ENCODE measurements at regions not wholly inside any gene's neighbourhood (a gene's known extent, or its start where the extent isn't known, plus 50 kb on each side); places are given as distances from the start of the nearest gene placed in this dataset.

GRCh38 chr6:94721459-94721858 lies 855.9 kb upstream of the MANEA start:
- no peak for TF ChIP-seq POLR2A (IDR thresholded peaks at IDR 0.05)
- TF ChIP-seq CTCF (IDR thresholded peaks at IDR 0.05), result no peak
